Panc1 (cell line): ENCODE measurements at regions not wholly inside any gene's neighbourhood (a gene's known extent, or its start where the extent isn't known, plus 50 kb on each side); places are given as distances from the start of the nearest gene placed in this dataset.

Experiments
- POLR2AphosphoS5 ChIP-seq: IDR thresholded peaks from 2 replicates; pipeline ENCODE4 v1.6.1; 2012; ENCODE audit warnings: mild to moderate bottlenecking, low read depth, low read length, moderate library complexity
- REST ChIP-seq, 2 experiments: IDR thresholded peaks; 2 replicates each; pipeline ENCODE4 v1.6.1; 2011 to 2012; ENCODE audit warnings: low read depth in 2 of 2, control low read depth in 1 of 2, low read length in 1 of 2, mild to moderate bottlenecking in 1 of 2, moderate library complexity in 1 of 2; ENCODE audit not compliant: insufficient read depth in 1 of 2
- TCF7L2 ChIP-seq: IDR thresholded peaks from 2 replicates; pipeline ENCODE4 v1.6.1; 2011; ENCODE audit warnings: mild to moderate bottlenecking, low read depth, low read length, inconsistent platforms
- TF ChIP-seq, protein P1 (sequence below): fragments of 450-650 bp; IDR thresholded peaks from 2 replicates; pipeline ENCODE4 v1.5.1; 2017; ENCODE audit warnings: mild to moderate bottlenecking

- TF ChIP-seq, protein P1, sequence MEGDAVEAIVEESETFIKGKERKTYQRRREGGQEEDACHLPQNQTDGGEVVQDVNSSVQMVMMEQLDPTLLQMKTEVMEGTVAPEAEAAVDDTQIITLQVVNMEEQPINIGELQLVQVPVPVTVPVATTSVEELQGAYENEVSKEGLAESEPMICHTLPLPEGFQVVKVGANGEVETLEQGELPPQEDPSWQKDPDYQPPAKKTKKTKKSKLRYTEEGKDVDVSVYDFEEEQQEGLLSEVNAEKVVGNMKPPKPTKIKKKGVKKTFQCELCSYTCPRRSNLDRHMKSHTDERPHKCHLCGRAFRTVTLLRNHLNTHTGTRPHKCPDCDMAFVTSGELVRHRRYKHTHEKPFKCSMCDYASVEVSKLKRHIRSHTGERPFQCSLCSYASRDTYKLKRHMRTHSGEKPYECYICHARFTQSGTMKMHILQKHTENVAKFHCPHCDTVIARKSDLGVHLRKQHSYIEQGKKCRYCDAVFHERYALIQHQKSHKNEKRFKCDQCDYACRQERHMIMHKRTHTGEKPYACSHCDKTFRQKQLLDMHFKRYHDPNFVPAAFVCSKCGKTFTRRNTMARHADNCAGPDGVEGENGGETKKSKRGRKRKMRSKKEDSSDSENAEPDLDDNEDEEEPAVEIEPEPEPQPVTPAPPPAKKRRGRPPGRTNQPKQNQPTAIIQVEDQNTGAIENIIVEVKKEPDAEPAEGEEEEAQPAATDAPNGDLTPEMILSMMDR, result no peak
- TF ChIP-seq TCF7L2, result no peak
- no peak for TF ChIP-seq POLR2AphosphoS5
- no peak for TF ChIP-seq REST (IDR thresholded peaks at IDR 0.05; ENCODE audit: insufficient read depth in 1 of 2, low read depth in 2 of 2, low read length in 1 of 2)
Measured at GRCh38 chr7:118472581-118472980, 248.1 kb downstream of the ANKRD7 start.
